ENCODE measurements at regions not wholly inside any gene's neighbourhood (a gene's known extent, or its start where the extent isn't known, plus 50 kb on each side); places are given as distances from the start of the nearest gene placed in this dataset.
A peak's percentile ranks its signal among the peaks of the same experiment; 100 is the strongest.

DNA sequence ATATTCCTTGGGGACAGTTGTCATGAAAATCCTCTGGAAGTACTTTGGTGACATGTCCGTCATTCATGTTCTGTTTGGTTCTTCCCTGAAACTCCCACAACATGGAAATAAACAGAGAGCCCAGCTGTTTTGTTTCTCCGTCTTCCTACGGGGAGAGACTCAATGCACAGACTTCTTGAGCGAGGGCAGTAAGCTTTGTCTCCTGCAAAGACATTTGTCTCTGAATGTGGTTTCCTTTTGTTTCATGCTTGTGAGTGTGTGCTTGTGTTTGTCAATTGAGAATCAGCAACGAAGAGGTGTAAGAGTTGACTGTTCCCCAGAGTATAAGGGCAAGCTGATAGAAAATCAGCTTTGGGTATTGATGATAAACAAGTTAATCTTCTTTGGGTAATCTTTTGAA, 643.0 kb upstream of the RBFOX1 start:
- H4K12ac ChIP-seq (ENCODE audit: low read depth, low read length): no peak overlapping the region
- H4K8ac ChIP-seq (ENCODE audit: low read depth, low read length): no peak overlapping the region
- H3K9me3 ChIP-seq (ENCODE audit: insufficient read depth, low read depth, low read length): peaks cover 7% of the 10 kb centered on the region
- DNase-seq: no peak
- H4K91ac ChIP-seq (ENCODE audit: low read depth, low read length): no peak overlapping the region
- H3K4ac ChIP-seq (ENCODE audit: low read depth, low read length): no peak overlapping the region
- no peaks in the 10 kb centered on the region for H3K4me1 ChIP-seq (ENCODE audit: control insufficient read depth in 1 of 2, insufficient read depth in 2 of 2, low read length in 2 of 2)
- no peak overlapping the region for H2BK12ac ChIP-seq (ENCODE audit: low read length)
- H3K9ac ChIP-seq (ENCODE audit: low read length): no peak overlapping the region
- H2BK5ac ChIP-seq (ENCODE audit: low read depth, low read length, poor library complexity): no peak overlapping the region
- no peak overlapping the region for H2BK120ac ChIP-seq (ENCODE audit: insufficient read depth, low read length, poor library complexity)
- no peak overlapping the region for H3K14ac ChIP-seq (ENCODE audit: low read length)
- no peaks in the 10 kb centered on the region for H3K79me2 ChIP-seq (ENCODE audit: control insufficient read depth, insufficient read depth, low read length, poor library complexity)
- no CpG with 5 or more reads among the region's 5 CpGs for WGBS (ENCODE audit: extremely low coverage, insufficient coverage, insufficient read length)
- no peak overlapping the region for H3K18ac ChIP-seq (ENCODE audit: low read length)
- no peaks in the 10 kb centered on the region for H3K79me1 ChIP-seq (ENCODE audit: low read length)
- no peak overlapping the region for H2AK5ac ChIP-seq (ENCODE audit: low read length)
- H3K36me3 ChIP-seq (ENCODE audit: control insufficient read depth in 1 of 2, insufficient read depth in 2 of 2, low read length in 2 of 2): no peaks in the 10 kb centered on the region
- H3K4me3 ChIP-seq (ENCODE audit: low read depth, low read length): no peak overlapping the region
- H3K27me3 ChIP-seq (ENCODE audit: insufficient read depth, low read length): no peaks in the 10 kb centered on the region
- no peak overlapping the region for H2AFZ ChIP-seq (ENCODE audit: insufficient read depth, low read length, poor library complexity)
- no peak overlapping the region for H3K4me2 ChIP-seq (ENCODE audit: low read length)
- no peak overlapping the region for H3K27ac ChIP-seq (ENCODE audit: low read depth, low read length)
- no peak overlapping the region for H3K23ac ChIP-seq (ENCODE audit: low read length)

DNA sequence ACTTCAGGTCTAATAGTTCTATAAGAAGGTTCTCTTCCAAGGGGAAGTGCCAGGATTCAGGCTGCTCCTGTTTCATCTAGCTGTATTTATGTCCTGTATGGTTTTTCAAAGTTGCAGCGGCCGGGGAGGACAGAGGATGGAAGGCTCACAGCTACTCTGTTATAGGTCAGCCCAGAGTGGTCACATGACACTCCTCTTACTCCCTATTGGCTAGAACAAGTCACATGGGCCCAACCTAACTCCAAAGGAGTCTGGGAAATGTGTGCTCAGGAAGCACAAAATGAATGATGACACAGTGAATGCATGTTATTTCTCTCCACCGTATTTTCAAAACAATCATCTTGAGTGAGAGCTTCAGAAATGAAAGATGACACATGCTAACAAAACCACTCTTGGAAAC, 645.1 kb upstream of the RBFOX1 start:
- H2BK12ac ChIP-seq (ENCODE audit: low read length): no peak overlapping the region
- no peak overlapping the region for H2BK5ac ChIP-seq (ENCODE audit: low read depth, low read length, poor library complexity)
- no peak overlapping the region for H4K91ac ChIP-seq (ENCODE audit: low read depth, low read length)
- H3K4ac ChIP-seq (ENCODE audit: low read depth, low read length): no peak overlapping the region
- no peaks in the 10 kb centered on the region for H3K36me3 ChIP-seq (ENCODE audit: control insufficient read depth in 1 of 2, insufficient read depth in 2 of 2, low read length in 2 of 2)
- H3K79me1 ChIP-seq (ENCODE audit: low read length): no peaks in the 10 kb centered on the region
- no CpG with 5 or more reads among the region's 3 CpGs for WGBS (ENCODE audit: extremely low coverage, insufficient coverage, insufficient read length)
- H3K18ac ChIP-seq (ENCODE audit: low read length): no peak overlapping the region
- no peak overlapping the region for H3K27ac ChIP-seq (ENCODE audit: low read depth, low read length)
- H2BK120ac ChIP-seq (ENCODE audit: insufficient read depth, low read length, poor library complexity): no peak overlapping the region
- no peak overlapping the region for H3K23ac ChIP-seq (ENCODE audit: low read length)
- H2AK5ac ChIP-seq (ENCODE audit: low read length): no peak overlapping the region
- H3K9ac ChIP-seq (ENCODE audit: low read length): no peak overlapping the region
- no peak overlapping the region for H3K4me3 ChIP-seq (ENCODE audit: low read depth, low read length)
- H3K27me3 ChIP-seq (ENCODE audit: insufficient read depth, low read length): no peaks in the 10 kb centered on the region
- no peak overlapping the region for H4K12ac ChIP-seq (ENCODE audit: low read depth, low read length)
- no peaks in the 10 kb centered on the region for H3K4me1 ChIP-seq (ENCODE audit: control insufficient read depth in 1 of 2, insufficient read depth in 2 of 2, low read length in 2 of 2)
- no peak for DNase-seq
- no peak overlapping the region for H3K14ac ChIP-seq (ENCODE audit: low read length)
- no peaks in the 10 kb centered on the region for H3K79me2 ChIP-seq (ENCODE audit: control insufficient read depth, insufficient read depth, low read length, poor library complexity)
- H3K9me3 ChIP-seq (ENCODE audit: insufficient read depth, low read depth, low read length): peaks cover 3% of the 10 kb centered on the region
- no peak overlapping the region for H3K4me2 ChIP-seq (ENCODE audit: low read length)
- H4K8ac ChIP-seq (ENCODE audit: low read depth, low read length): no peak overlapping the region
- H2AFZ ChIP-seq (ENCODE audit: insufficient read depth, low read length, poor library complexity): no peak overlapping the region

DNA sequence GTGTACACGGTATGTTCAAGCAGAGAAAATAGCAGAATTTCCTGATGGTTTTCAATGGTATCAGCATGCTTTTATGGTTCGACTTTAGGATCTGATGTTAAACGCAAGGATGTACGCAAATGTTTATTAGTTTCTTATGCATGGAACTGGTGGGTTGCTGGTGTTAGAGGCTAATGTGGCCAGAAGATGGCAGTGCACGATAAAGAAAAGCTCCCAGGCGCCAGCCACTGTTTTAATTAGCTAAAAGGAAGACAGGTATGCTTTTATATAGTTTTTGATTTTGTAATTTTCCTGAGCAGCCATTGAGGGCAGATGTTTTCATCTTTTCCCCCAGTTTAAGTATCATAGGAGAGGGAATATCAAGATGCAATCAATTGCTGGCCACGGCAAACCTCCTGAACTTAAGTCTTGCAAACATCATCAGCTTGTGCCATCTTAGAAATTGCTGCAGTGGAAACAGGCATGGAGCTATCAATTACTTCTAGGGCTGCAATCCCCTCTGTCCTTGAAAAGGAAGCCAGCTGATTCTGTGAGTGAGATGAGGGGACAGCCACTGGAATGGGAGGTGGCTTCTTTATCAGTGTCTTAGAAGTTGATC, 648.5 kb upstream of the RBFOX1 start:
- no peak overlapping the region for H3K4me2 ChIP-seq (ENCODE audit: low read length)
- no peak overlapping the region for H3K18ac ChIP-seq (ENCODE audit: low read length)
- H2AFZ ChIP-seq (ENCODE audit: insufficient read depth, low read length, poor library complexity): no peak overlapping the region
- no peak overlapping the region for H3K4ac ChIP-seq (ENCODE audit: low read depth, low read length)
- H3K9me3 ChIP-seq (ENCODE audit: insufficient read depth, low read depth, low read length): peaks cover 3% of the 10 kb centered on the region
- WGBS (ENCODE audit: extremely low coverage, insufficient coverage, insufficient read length): no CpG with 5 or more reads among the region's 7 CpGs
- H2BK12ac ChIP-seq (ENCODE audit: low read length): no peak overlapping the region
- no peaks in the 10 kb centered on the region for H3K79me2 ChIP-seq (ENCODE audit: control insufficient read depth, insufficient read depth, low read length, poor library complexity)
- no peak overlapping the region for H3K27ac ChIP-seq (ENCODE audit: low read depth, low read length)
- H3K36me3 ChIP-seq (ENCODE audit: control insufficient read depth in 1 of 2, insufficient read depth in 2 of 2, low read length in 2 of 2): no peaks in the 10 kb centered on the region
- H3K79me1 ChIP-seq (ENCODE audit: low read length): no peaks in the 10 kb centered on the region
- H3K9ac ChIP-seq (ENCODE audit: low read length): no peak overlapping the region
- no peak overlapping the region for H4K91ac ChIP-seq (ENCODE audit: low read depth, low read length)
- no peak overlapping the region for H3K4me3 ChIP-seq (ENCODE audit: low read depth, low read length)
- H4K8ac ChIP-seq (ENCODE audit: low read depth, low read length): no peak overlapping the region
- peak in 1 of 2 donors; percentile 47 for DNase-seq
- no peak overlapping the region for H4K12ac ChIP-seq (ENCODE audit: low read depth, low read length)
- H2AK5ac ChIP-seq (ENCODE audit: low read length): no peak overlapping the region
- H3K27me3 ChIP-seq (ENCODE audit: insufficient read depth, low read length): no peaks in the 10 kb centered on the region
- no peak overlapping the region for H2BK5ac ChIP-seq (ENCODE audit: low read depth, low read length, poor library complexity)
- H3K4me1 ChIP-seq (ENCODE audit: control insufficient read depth in 1 of 2, insufficient read depth in 2 of 2, low read length in 2 of 2): no peaks in the 10 kb centered on the region
- no peak overlapping the region for H3K23ac ChIP-seq (ENCODE audit: low read length)
- no peak overlapping the region for H3K14ac ChIP-seq (ENCODE audit: low read length)
- H2BK120ac ChIP-seq (ENCODE audit: insufficient read depth, low read length, poor library complexity): no peak overlapping the region

DNA sequence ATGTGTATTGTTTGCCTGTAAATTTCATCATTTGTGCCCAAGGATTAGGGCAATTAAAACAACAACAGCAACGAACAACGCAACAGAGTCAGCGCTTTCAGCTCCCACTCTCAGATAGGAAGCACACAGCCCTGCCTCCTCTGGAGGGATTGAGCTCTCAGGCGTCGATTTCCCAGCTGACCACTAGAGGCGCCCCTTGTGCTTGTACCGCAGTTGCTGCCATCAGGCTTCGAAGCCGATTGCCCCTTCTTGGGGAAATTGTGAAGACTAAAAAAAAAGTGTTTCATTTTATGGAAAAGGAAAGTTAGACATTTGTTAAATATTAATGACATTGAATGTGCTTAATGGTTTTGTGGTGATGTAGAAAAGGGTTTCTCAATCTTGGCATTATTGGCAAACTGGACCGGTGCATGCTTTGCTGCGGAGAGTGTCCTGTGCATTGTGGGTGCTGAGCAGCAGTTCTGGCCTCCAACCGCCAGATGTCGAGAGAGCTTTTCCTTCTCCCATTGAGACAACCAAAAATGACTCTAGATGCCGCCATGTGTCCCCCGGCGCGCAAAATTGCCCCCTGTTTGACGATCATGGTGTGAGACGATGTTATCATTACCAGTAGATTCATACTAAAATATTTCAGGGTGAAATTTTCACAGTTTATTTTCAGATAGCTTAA, 650.4 kb upstream of the RBFOX1 start:
- no peak overlapping the region for H3K18ac ChIP-seq (ENCODE audit: low read length)
- no peak overlapping the region for H2BK5ac ChIP-seq (ENCODE audit: low read depth, low read length, poor library complexity)
- no peak overlapping the region for H3K4me2 ChIP-seq (ENCODE audit: low read length)
- H3K4me1 ChIP-seq (ENCODE audit: control insufficient read depth in 1 of 2, insufficient read depth in 2 of 2, low read length in 2 of 2): no peaks in the 10 kb centered on the region
- H2AFZ ChIP-seq (ENCODE audit: insufficient read depth, low read length, poor library complexity): no peak overlapping the region
- no peak overlapping the region for H4K8ac ChIP-seq (ENCODE audit: low read depth, low read length)
- no peaks in the 10 kb centered on the region for H3K36me3 ChIP-seq (ENCODE audit: control insufficient read depth in 1 of 2, insufficient read depth in 2 of 2, low read length in 2 of 2)
- no peak overlapping the region for H2BK120ac ChIP-seq (ENCODE audit: insufficient read depth, low read length, poor library complexity)
- H3K79me1 ChIP-seq (ENCODE audit: low read length): no peaks in the 10 kb centered on the region
- H2AK5ac ChIP-seq (ENCODE audit: low read length): no peak overlapping the region
- H3K79me2 ChIP-seq (ENCODE audit: control insufficient read depth, insufficient read depth, low read length, poor library complexity): no peaks in the 10 kb centered on the region
- no peak overlapping the region for H3K4ac ChIP-seq (ENCODE audit: low read depth, low read length)
- no CpG with 5 or more reads among the region's 19 CpGs for WGBS (ENCODE audit: extremely low coverage, insufficient coverage, insufficient read length)
- H3K9me3 ChIP-seq (ENCODE audit: insufficient read depth, low read depth, low read length): no peaks in the 10 kb centered on the region
- no peaks in the 10 kb centered on the region for H3K27me3 ChIP-seq (ENCODE audit: insufficient read depth, low read length)
- H3K14ac ChIP-seq (ENCODE audit: low read length): no peak overlapping the region
- H3K9ac ChIP-seq (ENCODE audit: low read length): no peak overlapping the region
- no peak overlapping the region for H4K91ac ChIP-seq (ENCODE audit: low read depth, low read length)
- no peak overlapping the region for H4K12ac ChIP-seq (ENCODE audit: low read depth, low read length)
- H3K27ac ChIP-seq (ENCODE audit: low read depth, low read length): no peak overlapping the region
- no peak overlapping the region for H3K23ac ChIP-seq (ENCODE audit: low read length)
- no peak overlapping the region for H2BK12ac ChIP-seq (ENCODE audit: low read length)
- DNase-seq: peak in 1 of 2 donors; percentile 34
- no peak overlapping the region for H3K4me3 ChIP-seq (ENCODE audit: low read depth, low read length)
